Activated naive CD8-positive, alpha-beta T cell treated with anti-CD3 and anti-CD28 coated beads, Interleukin-2, amount 10 ng/mL, durations not matched to agents 7 days and 5 days (primary cell): ENCODE measurements at regions not wholly inside any gene's neighbourhood (a gene's known extent, or its start where the extent isn't known, plus 50 kb on each side); places are given as distances from the start of the nearest gene placed in this dataset.
A peak's percentile ranks its signal among the peaks of the same experiment; 100 is the strongest.

Source experiments
- ATAC-seq: fragments of 150-1000 bp; cut with Tn5 transposase; one replicate; pipeline ENCODE4 v1.10.0; 2021; ENCODE audit warnings: low read depth, moderate library complexity
- POLR2A ChIA-PET: fragments of 350-600 bp; sonication (Branson Sonifier 250); formaldehyde crosslinking; loops from one replicate; lab custom pipeline; 2021; ENCODE audit warnings: antibody characterized with exemption; lab: Charles Lee
- DNase-seq: peaks from one replicate; pipeline ENCODE4 v3.0.0; 2021
- H3K27ac Mint-ChIP-seq: one replicate; pipeline ENCODE4 v1.8.0; 2022; ENCODE audit warnings: mild to moderate bottlenecking, mixed read lengths
- H3K27me3 Mint-ChIP-seq: one replicate; pipeline ENCODE4 v1.8.0; 2022; ENCODE audit warnings: mild to moderate bottlenecking, moderate library complexity, mixed read lengths
- H3K36me3 Mint-ChIP-seq: one replicate; pipeline ENCODE4 v1.8.0; 2021; ENCODE audit warnings: mild to moderate bottlenecking, mixed read lengths
- H3K4me1 Mint-ChIP-seq: one replicate; pipeline ENCODE4 v1.8.0; 2021; ENCODE audit warnings: mixed read lengths
- H3K4me3 Mint-ChIP-seq: one replicate; pipeline ENCODE4 v1.8.0; 2022; ENCODE audit warnings: mild to moderate bottlenecking, moderate library complexity, mixed read lengths
- H3K9me3 Mint-ChIP-seq: one replicate; pipeline ENCODE4 v1.8.0; 2021; ENCODE audit warnings: mixed read lengths

GRCh38 chr6:12594530-12594893 lies 122.1 kb upstream of the PHACTR1 start:
- no peaks in the 10 kb centered on the region for H3K9me3 Mint-ChIP-seq
- H3K27ac Mint-ChIP-seq, result no peak overlapping the region
- peaks cover 15% of the 10 kb centered on the region for H3K27me3 Mint-ChIP-seq
- H3K4me1 Mint-ChIP-seq, result no peaks in the 10 kb centered on the region
- POLR2A ChIA-PET, result no interaction called here
- no peak overlapping the region for H3K4me3 Mint-ChIP-seq
- H3K36me3 Mint-ChIP-seq, result no peaks in the 10 kb centered on the region
- no peak for ATAC-seq
- DNase-seq, result no peak

- Mint-ChIP-seq H3K27ac (no peak overlapping the region), H3K4me1 (no peaks in the 10 kb centered on the region), H3K36me3 (no peaks in the 10 kb centered on the region), H3K27me3 (peaks cover 12% of the 10 kb centered on the region), H3K4me3 (no peak overlapping the region), H3K9me3 (no peaks in the 10 kb centered on the region)
- DNase-seq (no peak), ATAC-seq (no peak)
- POLR2A ChIA-PET, result no interaction called here
These were observed 121.3 kb upstream of the PHACTR1 start for GRCh38 chr6:12595161-12595811.

GRCh38 chr6:12596731-12597130 lies 119.8 kb upstream of the PHACTR1 start:
- H3K27me3 Mint-ChIP-seq, result peaks cover 14% of the 10 kb centered on the region
- POLR2A ChIA-PET, result no interaction called here
- H3K36me3 Mint-ChIP-seq, result no peaks in the 10 kb centered on the region
- ATAC-seq (no peak), DNase-seq (no peak)
- no peak overlapping the region for H3K4me3 Mint-ChIP-seq
- H3K4me1 Mint-ChIP-seq, result no peaks in the 10 kb centered on the region
- H3K9me3 Mint-ChIP-seq, result no peaks in the 10 kb centered on the region
- no peak overlapping the region for H3K27ac Mint-ChIP-seq

- no peak overlapping the region for H3K27ac Mint-ChIP-seq
- no peak overlapping the region for H3K4me3 Mint-ChIP-seq
- no peak for DNase-seq
- no peak for ATAC-seq
- no peaks in the 10 kb centered on the region for H3K4me1 Mint-ChIP-seq
- H3K27me3 Mint-ChIP-seq, result peaks cover 9% of the 10 kb centered on the region
- H3K36me3 Mint-ChIP-seq, result no peaks in the 10 kb centered on the region
- no peaks in the 10 kb centered on the region for H3K9me3 Mint-ChIP-seq
- POLR2A ChIA-PET, result no interaction called here
These were observed 117.6 kb upstream of the PHACTR1 start for GRCh38 chr6:12598919-12599318.

- Mint-ChIP-seq H3K4me3 (no peak overlapping the region), H3K4me1 (peaks cover 2% of the 10 kb centered on the region), H3K9me3 (no peaks in the 10 kb centered on the region), H3K27me3 (peaks cover 6% of the 10 kb centered on the region), H3K27ac (no peak overlapping the region), H3K36me3 (no peaks in the 10 kb centered on the region)
- ATAC-seq (no peak), DNase-seq (no peak)
- POLR2A ChIA-PET, result no interaction called here
These were observed 114.7 kb upstream of the PHACTR1 start for GRCh38 chr6:12601881-12602280.

- POLR2A ChIA-PET, result no interaction called here
- no peak for ATAC-seq
- H3K27ac Mint-ChIP-seq, result no peak overlapping the region
These were observed 114.2 kb upstream of the PHACTR1 start for GRCh38 chr6:12602342-12602741.

GRCh38 chr6:12602951-12603672 lies 113.5 kb upstream of the PHACTR1 start:
- Mint-ChIP-seq H3K27me3 (peaks cover 6% of the 10 kb centered on the region), H3K27ac (no peak overlapping the region), H3K9me3 (no peaks in the 10 kb centered on the region), H3K4me1 (peaks cover 2% of the 10 kb centered on the region), H3K36me3 (no peaks in the 10 kb centered on the region), H3K4me3 (no peak overlapping the region)
- ATAC-seq (no peak), DNase-seq (no peak)
- POLR2A ChIA-PET, result no interaction called here

More at GRCh38 chr6:12602342-12602741, 114.2 kb upstream of the PHACTR1 start:
- DNase-seq, result no peak
- peaks cover 2% of the 10 kb centered on the region for H3K4me1 Mint-ChIP-seq
- no peaks in the 10 kb centered on the region for H3K36me3 Mint-ChIP-seq
- no peak overlapping the region for H3K4me3 Mint-ChIP-seq
- peaks cover 6% of the 10 kb centered on the region for H3K27me3 Mint-ChIP-seq
- no peaks in the 10 kb centered on the region for H3K9me3 Mint-ChIP-seq

GRCh38 chr6:12603673-12604049 lies 112.9 kb upstream of the PHACTR1 start:
- DNase-seq (no peak), ATAC-seq (no peak)
- Mint-ChIP-seq H3K9me3 (no peaks in the 10 kb centered on the region), H3K27ac (no peak overlapping the region), H3K27me3 (peaks cover 6% of the 10 kb centered on the region), H3K4me1 (peaks cover 2% of the 10 kb centered on the region), H3K4me3 (no peak overlapping the region), H3K36me3 (no peaks in the 10 kb centered on the region)
- POLR2A ChIA-PET, result no interaction called here

GRCh38 chr6:12605888-12606345 lies 110.7 kb upstream of the PHACTR1 start:
- no peak overlapping the region for H3K4me3 Mint-ChIP-seq
- DNase-seq, result no peak
- H3K4me1 Mint-ChIP-seq, result peaks cover 2% of the 10 kb centered on the region
- no peaks in the 10 kb centered on the region for H3K36me3 Mint-ChIP-seq
- H3K27ac Mint-ChIP-seq, result no peak overlapping the region
- POLR2A ChIA-PET, result no interaction called here
- ATAC-seq, result peak; percentile 74
- H3K9me3 Mint-ChIP-seq, result no peaks in the 10 kb centered on the region
- H3K27me3 Mint-ChIP-seq, result peaks cover 6% of the 10 kb centered on the region

GRCh38 chr6:12606616-12607015 lies 110.0 kb upstream of the PHACTR1 start:
- ATAC-seq (no peak), DNase-seq (no peak)
- Mint-ChIP-seq H3K4me3 (no peak overlapping the region), H3K9me3 (no peaks in the 10 kb centered on the region), H3K36me3 (no peaks in the 10 kb centered on the region), H3K27me3 (peaks cover 4% of the 10 kb centered on the region), H3K27ac (no peak overlapping the region), H3K4me1 (peaks cover 2% of the 10 kb centered on the region)
- POLR2A ChIA-PET, result no interaction called here

GRCh38 chr6:12608016-12608860 lies 108.3 kb upstream of the PHACTR1 start:
- no peaks in the 10 kb centered on the region for H3K9me3 Mint-ChIP-seq
- DNase-seq (no peak), ATAC-seq (no peak)
- H3K27ac Mint-ChIP-seq, result no peak overlapping the region
- H3K4me3 Mint-ChIP-seq, result no peak overlapping the region
- POLR2A ChIA-PET, result no interaction called here
- peaks cover 10% of the 10 kb centered on the region for H3K27me3 Mint-ChIP-seq
- no peaks in the 10 kb centered on the region for H3K36me3 Mint-ChIP-seq
- peaks cover 2% of the 10 kb centered on the region for H3K4me1 Mint-ChIP-seq

GRCh38 chr6:12608874-12609273 lies 107.7 kb upstream of the PHACTR1 start:
- H3K4me1 Mint-ChIP-seq, result peaks cover 2% of the 10 kb centered on the region
- H3K36me3 Mint-ChIP-seq, result no peaks in the 10 kb centered on the region
- DNase-seq, result no peak
- no peaks in the 10 kb centered on the region for H3K9me3 Mint-ChIP-seq
- peaks cover 10% of the 10 kb centered on the region for H3K27me3 Mint-ChIP-seq
- no peak overlapping the region for H3K27ac Mint-ChIP-seq
- H3K4me3 Mint-ChIP-seq, result no peak overlapping the region
- POLR2A ChIA-PET, result no interaction called here
- no peak for ATAC-seq

GRCh38 chr6:12609751-12610150 lies 106.8 kb upstream of the PHACTR1 start:
- POLR2A ChIA-PET, result no interaction called here
- Mint-ChIP-seq H3K4me1 (peaks cover 2% of the 10 kb centered on the region), H3K27me3 (peaks cover 10% of the 10 kb centered on the region), H3K9me3 (no peaks in the 10 kb centered on the region), H3K36me3 (no peaks in the 10 kb centered on the region), H3K27ac (no peak overlapping the region), H3K4me3 (no peak overlapping the region)
- DNase-seq, result no peak
- ATAC-seq, result no peak
